CD4-positive, alpha-beta T cell (primary cell): ENCODE measurements at regions not wholly inside any gene's neighbourhood (a gene's known extent, or its start where the extent isn't known, plus 50 kb on each side); places are given as distances from the start of the nearest gene placed in this dataset.

Source experiments
- ATAC-seq: fragments of 200-7000 bp; cut with Tn5 transposase; one replicate; pipeline ENCODE4 v1.10.0; 2022; ENCODE audit warnings: mild to moderate bottlenecking; ENCODE audit not compliant: poor library complexity
- CTCF ChIA-PET: fragments of 350-600 bp; sonication (Branson Sonifier 250); formaldehyde crosslinking; loops from one replicate; lab custom pipeline; 2021; ENCODE audit warnings: antibody characterized with exemption, inconsistent platforms; lab: Charles Lee
- POLR2A ChIA-PET: fragments of 350-600 bp; sonication (Branson Sonifier 250); formaldehyde crosslinking; loops from one replicate; lab custom pipeline; 2021; ENCODE audit warnings: antibody characterized with exemption, inconsistent platforms; lab: Charles Lee
- DNase-seq, 14 experiments: peaks; one replicate each; pipeline ENCODE4 v3.0.0-alpha.2; 2013 to 2020; ENCODE audit warnings: mixed read lengths in 2 of 14
- H3K27ac ChIP-seq, 2 donors: one replicate each; pipeline versions ENCODE4 v1.5.1 to v1.7.0; 2013; ENCODE audit warnings: low read length in 2 of 2, low read depth in 1 of 2, mild to moderate bottlenecking in 1 of 2
- H3K27me3 ChIP-seq, 2 experiments: 1 replicate in 1 of 2; 2 replicates in 1 of 2; pipeline versions ENCODE4 v1.6.1 to v1.7.0; 2013; ENCODE audit warnings: low read length in 2 of 2, control low read depth in 1 of 2, mild to moderate bottlenecking in 1 of 2, moderate library complexity in 1 of 2; ENCODE audit not compliant: insufficient read depth in 2 of 2, control insufficient read depth in 1 of 2
- H3K36me3 ChIP-seq: one replicate; pipeline ENCODE4 v1.6.1; 2013; ENCODE audit warnings: low read length, control low read depth; ENCODE audit not compliant: insufficient read depth
- H3K4me1 ChIP-seq: one replicate; pipeline ENCODE4 v1.6.1; 2013; ENCODE audit warnings: low read length, control low read depth; ENCODE audit not compliant: insufficient read depth
- H3K4me3 ChIP-seq: one replicate; pipeline ENCODE4 v1.5.1; 2013; ENCODE audit warnings: mild to moderate bottlenecking, low read length, moderate library complexity
- H3K9me3 ChIP-seq, 2 experiments: 1 replicate in 1 of 2; 2 replicates in 1 of 2; pipeline versions ENCODE4 v1.6.1 to v1.7.0; 2013; ENCODE audit warnings: low read length in 2 of 2, mild to moderate bottlenecking in 2 of 2, control low read depth in 1 of 2, moderate library complexity in 1 of 2; ENCODE audit not compliant: control insufficient read depth in 1 of 2, insufficient read depth in 1 of 2
- H3K27ac Mint-ChIP-seq: one replicate; pipeline ENCODE4 v1.8.0; 2020; ENCODE audit warnings: mixed read lengths
- H3K27me3 Mint-ChIP-seq: one replicate; pipeline ENCODE4 v1.8.0; 2021; ENCODE audit warnings: mixed read lengths
- H3K36me3 Mint-ChIP-seq: one replicate; pipeline ENCODE4 v1.8.0; 2021; ENCODE audit warnings: low read depth, mixed read lengths
- H3K4me1 Mint-ChIP-seq: one replicate; pipeline ENCODE4 v1.8.0; 2021; ENCODE audit warnings: low read depth, mixed read lengths
- H3K4me3 Mint-ChIP-seq: one replicate; pipeline ENCODE4 v1.8.0; 2020; ENCODE audit warnings: mild to moderate bottlenecking, mixed read lengths
- H3K9me3 Mint-ChIP-seq: one replicate; pipeline ENCODE4 v1.8.0; 2020; ENCODE audit warnings: mixed read lengths
- CTCF ChIP-seq: fragments of 200-600 bp; IDR thresholded peaks from one replicate; pipeline ENCODE4 v1.8.0; 2022; ENCODE audit warnings: antibody characterized with exemption, mild to moderate bottlenecking
- intact Hi-C, 2 experiments: fragments of 100-400 bp; cut with DNase I in 1 of 2; cut with micrococcal nuclease in 1 of 2; formaldehyde crosslinking; loops; one replicate each; pipeline versions ENCODE4 v1.15.1 to v1.9.0; 2023 to 2025; cut with DNase I, micrococcal nuclease

- H3K4me3 Mint-ChIP-seq, result no peak overlapping the region
- no peak for TF ChIP-seq CTCF
- CTCF ChIA-PET, result no interaction called here
- no peaks in the 10 kb centered on the region for H3K36me3 Mint-ChIP-seq
- H3K9me3 ChIP-seq, result peaks cover 0 to 6% of the 10 kb centered on the region in 2 experiments
- H3K4me1 Mint-ChIP-seq, result no peaks in the 10 kb centered on the region
- H3K27ac Mint-ChIP-seq, result no peak overlapping the region
- H3K27me3 ChIP-seq, result no peaks in the 10 kb centered on the region
- H3K36me3 ChIP-seq, result no peaks in the 10 kb centered on the region
- H3K9me3 Mint-ChIP-seq, result peaks cover 8% of the 10 kb centered on the region
- H3K27ac ChIP-seq, result no peak overlapping the region
- H3K4me1 ChIP-seq, result no peaks in the 10 kb centered on the region
- POLR2A ChIA-PET, result no interaction called here
- no peaks in the 10 kb centered on the region for H3K27me3 Mint-ChIP-seq
- DNase-seq, result no peak
- no peak for ATAC-seq
- intact Hi-C loops, result no loop called here
- no peak overlapping the region for H3K4me3 ChIP-seq
Observed at GRCh38 chr2:14015113-14015630, 617.3 kb upstream of the LRATD1 start.

GRCh38 chr2:14016289-14016955, 616.1 kb upstream of the LRATD1 start:
- ChIA-PET POLR2A (no interaction called here), CTCF (no interaction called here)
- H3K4me1 ChIP-seq, result no peaks in the 10 kb centered on the region
- no peaks in the 10 kb centered on the region for H3K36me3 ChIP-seq
- Mint-ChIP-seq H3K27ac (no peak overlapping the region), H3K9me3 (peaks cover 8% of the 10 kb centered on the region), H3K4me3 (no peak overlapping the region), H3K4me1 (no peaks in the 10 kb centered on the region), H3K36me3 (no peaks in the 10 kb centered on the region), H3K27me3 (no peaks in the 10 kb centered on the region)
- peaks cover 0 to 6% of the 10 kb centered on the region in 2 experiments for H3K9me3 ChIP-seq
- TF ChIP-seq CTCF, result no peak
- intact Hi-C loops, result no loop called here
- DNase-seq, result no peak
- H3K27me3 ChIP-seq, result no peaks in the 10 kb centered on the region
- ATAC-seq, result no peak
- no peak overlapping the region for H3K4me3 ChIP-seq
- no peak overlapping the region for H3K27ac ChIP-seq

DNA sequence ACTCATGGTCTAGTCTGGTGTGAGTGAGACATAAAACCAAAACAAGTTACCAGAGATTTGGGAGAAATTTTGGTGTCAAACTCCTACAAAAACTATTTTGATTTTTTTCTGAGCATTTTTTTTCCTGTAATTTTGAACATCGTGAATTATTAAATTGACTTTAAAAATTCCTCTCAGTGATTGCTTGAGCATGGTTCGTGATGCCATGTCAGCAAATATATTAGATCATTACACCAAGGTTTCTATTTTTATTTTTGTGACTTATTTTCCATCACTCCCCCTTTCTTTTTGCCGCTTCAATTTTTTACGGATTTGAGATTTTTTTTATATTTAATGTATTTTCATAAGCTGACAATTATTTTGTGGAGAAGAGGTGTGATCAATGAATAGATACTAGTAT, 613.9 kb upstream of the LRATD1 start:
- POLR2A ChIA-PET, result no interaction called here
- peaks cover 8% of the 10 kb centered on the region for H3K9me3 Mint-ChIP-seq
- intact Hi-C loops, result no loop called here
- no peaks in the 10 kb centered on the region for H3K27me3 Mint-ChIP-seq
- Histone ChIP-seq H3K36me3 (no peaks in the 10 kb centered on the region), H3K4me3 (no peak overlapping the region), H3K4me1 (no peaks in the 10 kb centered on the region), H3K27me3 (no peaks in the 10 kb centered on the region), H3K27ac (no peak overlapping the region), H3K9me3 (no peaks in the 10 kb centered on the region)
- no peak for TF ChIP-seq CTCF
- no peak for DNase-seq
- no peak overlapping the region for H3K4me3 Mint-ChIP-seq
- H3K27ac Mint-ChIP-seq, result no peak overlapping the region
- H3K36me3 Mint-ChIP-seq, result no peaks in the 10 kb centered on the region
- no peak for ATAC-seq
- CTCF ChIA-PET, result no interaction called here
- H3K4me1 Mint-ChIP-seq, result no peaks in the 10 kb centered on the region
